GM23248 (cell line): ENCODE measurements at regions not wholly inside any gene's neighbourhood (a gene's known extent, or its start where the extent isn't known, plus 50 kb on each side); places are given as distances from the start of the nearest gene placed in this dataset.

Experiments used
- EZH2 ChIP-seq: fragments of 200-600 bp; sonication (generic); IDR thresholded peaks from 2 replicates; pipeline ENCODE4 v1.6.1; 2018; ENCODE audit warnings: antibody characterized with exemption, mild to moderate bottlenecking; ENCODE audit not compliant: insufficient read depth, poor library complexity, severe bottlenecking
- EZH2phosphoT487 ChIP-seq: fragments of 200-600 bp; sonication (generic); IDR thresholded peaks from 2 replicates; pipeline ENCODE4 v1.6.1; 2018; ENCODE audit warnings: antibody characterized with exemption, moderate library complexity, mild to moderate bottlenecking, low read depth; ENCODE audit not compliant: insufficient read depth

GRCh38 chr1:231103961-231104360, 57.9 kb upstream of the TRIM67 start:
- TF ChIP-seq EZH2 (no peak), EZH2phosphoT487 (no peak)
